ENCODE measurements at regions not wholly inside any gene's neighbourhood (a gene's known extent, or its start where the extent isn't known, plus 50 kb on each side); places are given as distances from the start of the nearest gene placed in this dataset.

DNA sequence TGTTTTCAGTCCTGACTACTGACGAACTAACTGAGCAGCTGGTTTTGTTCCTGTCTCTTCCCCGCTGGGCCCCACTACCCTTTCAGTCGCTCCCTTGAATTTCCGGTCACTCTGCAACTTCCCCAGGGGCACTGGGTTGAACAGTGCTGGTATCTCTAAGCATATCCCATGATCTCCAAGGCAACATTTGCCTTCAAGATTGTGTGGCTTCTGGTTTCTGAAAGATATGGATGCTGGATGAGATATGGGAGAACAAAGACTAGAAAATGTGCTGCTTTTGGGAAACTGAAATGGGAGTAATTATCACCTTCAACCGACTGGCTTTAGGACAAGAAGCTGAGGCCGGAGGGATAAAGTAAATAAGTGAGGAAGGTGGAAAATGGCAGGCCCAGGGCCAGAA, 258.2 kb upstream of the PIK3R1 start:
- no peak overlapping the region for H3K4me3 ChIP-seq (ENCODE audit: low read length)
- H3K27ac ChIP-seq (ENCODE audit: low read depth in 1 of 2, low read length in 2 of 2), result no peak overlapping the region
- CTCF ChIA-PET, result interaction anchor here (0.9 kb wide), 1 partner anchor 11 kb away, joined by 3 read pairs; no protein-coding TSS in a partner anchor
- no peak for DNase-seq
- H3K4me1 ChIP-seq (ENCODE audit: insufficient read depth, low read length), result no peaks in the 10 kb centered on the region
- peaks cover 3 to 7% of the 10 kb centered on the region in 2 experiments for H3K27me3 ChIP-seq (ENCODE audit: control insufficient read depth in 1 of 2, insufficient read depth in 2 of 2, low read length in 2 of 2)
- no peak for ATAC-seq (ENCODE audit: poor library complexity)
- peaks cover 11% of the 10 kb centered on the region for H3K27me3 Mint-ChIP-seq
- intact Hi-C loops (cut with DNase I, micrococcal nuclease), result no loop called here
- no peak overlapping the region for H3K27ac Mint-ChIP-seq
- H3K4me3 Mint-ChIP-seq, result no peak overlapping the region
- no peaks in the 10 kb centered on the region for H3K4me1 Mint-ChIP-seq (ENCODE audit: low read depth)
- H3K36me3 Mint-ChIP-seq (ENCODE audit: low read depth), result no peaks in the 10 kb centered on the region
- POLR2A ChIA-PET, result no interaction called here
- no peaks in the 10 kb centered on the region for H3K36me3 ChIP-seq (ENCODE audit: insufficient read depth, low read length)
- no peaks in the 10 kb centered on the region for H3K9me3 Mint-ChIP-seq
- H3K9me3 ChIP-seq (ENCODE audit: control insufficient read depth in 1 of 2, insufficient read depth in 1 of 2, low read length in 2 of 2), result no peaks in the 10 kb centered on the region
- TF ChIP-seq, protein P1, sequence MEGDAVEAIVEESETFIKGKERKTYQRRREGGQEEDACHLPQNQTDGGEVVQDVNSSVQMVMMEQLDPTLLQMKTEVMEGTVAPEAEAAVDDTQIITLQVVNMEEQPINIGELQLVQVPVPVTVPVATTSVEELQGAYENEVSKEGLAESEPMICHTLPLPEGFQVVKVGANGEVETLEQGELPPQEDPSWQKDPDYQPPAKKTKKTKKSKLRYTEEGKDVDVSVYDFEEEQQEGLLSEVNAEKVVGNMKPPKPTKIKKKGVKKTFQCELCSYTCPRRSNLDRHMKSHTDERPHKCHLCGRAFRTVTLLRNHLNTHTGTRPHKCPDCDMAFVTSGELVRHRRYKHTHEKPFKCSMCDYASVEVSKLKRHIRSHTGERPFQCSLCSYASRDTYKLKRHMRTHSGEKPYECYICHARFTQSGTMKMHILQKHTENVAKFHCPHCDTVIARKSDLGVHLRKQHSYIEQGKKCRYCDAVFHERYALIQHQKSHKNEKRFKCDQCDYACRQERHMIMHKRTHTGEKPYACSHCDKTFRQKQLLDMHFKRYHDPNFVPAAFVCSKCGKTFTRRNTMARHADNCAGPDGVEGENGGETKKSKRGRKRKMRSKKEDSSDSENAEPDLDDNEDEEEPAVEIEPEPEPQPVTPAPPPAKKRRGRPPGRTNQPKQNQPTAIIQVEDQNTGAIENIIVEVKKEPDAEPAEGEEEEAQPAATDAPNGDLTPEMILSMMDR (IDR thresholded peaks at IDR 0.05), result no peak

DNA sequence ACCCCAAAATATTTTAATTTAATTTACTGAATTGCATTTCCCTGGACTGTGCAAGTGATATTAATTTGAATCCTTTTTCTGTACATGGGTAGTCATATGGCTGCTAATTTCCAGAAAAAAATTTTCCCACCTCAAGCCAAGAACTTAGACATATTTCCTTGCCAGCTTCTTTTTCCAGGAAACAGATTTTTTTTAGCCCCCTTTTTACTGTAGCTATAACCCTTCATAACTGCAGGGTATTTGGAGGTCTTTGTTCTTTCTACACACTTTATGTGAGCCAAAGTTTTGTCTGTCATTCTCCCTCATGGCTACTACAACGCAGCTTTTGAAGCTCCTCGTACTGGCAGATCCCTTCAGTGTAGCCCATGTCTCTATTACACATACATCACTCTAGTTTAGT, 261.2 kb upstream of the PIK3R1 start:
- intact Hi-C loops (cut with DNase I, micrococcal nuclease), result no loop called here
- H3K4me3 Mint-ChIP-seq, result no peak overlapping the region
- no peak overlapping the region for H3K27ac ChIP-seq (ENCODE audit: low read depth in 1 of 2, low read length in 2 of 2)
- H3K4me3 ChIP-seq (ENCODE audit: low read length), result no peak overlapping the region
- H3K27ac Mint-ChIP-seq, result no peak overlapping the region
- H3K9me3 Mint-ChIP-seq, result no peaks in the 10 kb centered on the region
- H3K27me3 Mint-ChIP-seq, result peaks cover 11% of the 10 kb centered on the region
- no peaks in the 10 kb centered on the region for H3K36me3 Mint-ChIP-seq (ENCODE audit: low read depth)
- ATAC-seq (ENCODE audit: poor library complexity) (no peak), DNase-seq (no peak)
- no peaks in the 10 kb centered on the region for H3K9me3 ChIP-seq (ENCODE audit: control insufficient read depth in 1 of 2, insufficient read depth in 1 of 2, low read length in 2 of 2)
- ChIA-PET POLR2A (no interaction called here), CTCF (no interaction called here)
- peaks cover 3 to 7% of the 10 kb centered on the region in 2 experiments for H3K27me3 ChIP-seq (ENCODE audit: control insufficient read depth in 1 of 2, insufficient read depth in 2 of 2, low read length in 2 of 2)
- no peaks in the 10 kb centered on the region for H3K4me1 ChIP-seq (ENCODE audit: insufficient read depth, low read length)
- H3K36me3 ChIP-seq (ENCODE audit: insufficient read depth, low read length), result no peaks in the 10 kb centered on the region
- no peaks in the 10 kb centered on the region for H3K4me1 Mint-ChIP-seq (ENCODE audit: low read depth)
- TF ChIP-seq, protein P1 (IDR thresholded peaks at IDR 0.05), result no peak

DNA sequence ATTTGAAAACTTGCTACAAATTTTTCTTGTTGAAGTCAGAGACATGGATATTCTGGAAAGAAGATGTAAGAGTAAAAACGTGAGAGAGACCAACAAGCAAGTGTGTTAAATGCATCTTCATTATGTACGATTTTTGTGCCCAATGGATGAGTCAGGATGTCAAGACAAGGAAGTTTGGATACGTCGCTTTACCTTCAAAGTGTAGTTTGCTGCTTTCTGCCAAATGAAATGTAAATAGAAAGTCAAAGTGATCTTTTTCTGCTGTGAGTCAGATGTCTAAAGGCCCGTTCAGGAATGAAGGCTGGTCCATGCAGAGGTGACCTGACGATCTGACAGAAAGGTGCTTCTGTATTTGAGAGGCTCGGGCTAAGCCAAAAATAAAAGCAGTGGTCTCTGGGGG, 273.1 kb upstream of the PIK3R1 start:
- Histone ChIP-seq H3K36me3 (ENCODE audit: insufficient read depth, low read length) (no peaks in the 10 kb centered on the region), H3K27me3 (ENCODE audit: control insufficient read depth in 1 of 2, insufficient read depth in 2 of 2, low read length in 2 of 2) (no peaks in the 10 kb centered on the region), H3K27ac (ENCODE audit: low read depth in 1 of 2, low read length in 2 of 2) (no peak overlapping the region), H3K4me1 (ENCODE audit: insufficient read depth, low read length) (no peaks in the 10 kb centered on the region), H3K4me3 (ENCODE audit: low read length) (no peak overlapping the region), H3K9me3 (ENCODE audit: control insufficient read depth in 1 of 2, insufficient read depth in 1 of 2, low read length in 2 of 2) (no peaks in the 10 kb centered on the region)
- no peak for ATAC-seq (ENCODE audit: poor library complexity)
- H3K27me3 Mint-ChIP-seq, result no peaks in the 10 kb centered on the region
- ChIA-PET CTCF (no interaction called here), POLR2A (no interaction called here)
- no peaks in the 10 kb centered on the region for H3K36me3 Mint-ChIP-seq (ENCODE audit: low read depth)
- H3K4me1 Mint-ChIP-seq (ENCODE audit: low read depth), result no peaks in the 10 kb centered on the region
- H3K27ac Mint-ChIP-seq, result no peak overlapping the region
- TF ChIP-seq, protein P1 (IDR thresholded peaks at IDR 0.05), result no peak
- DNase-seq, result no peak
- no peaks in the 10 kb centered on the region for H3K9me3 Mint-ChIP-seq
- H3K4me3 Mint-ChIP-seq, result no peak overlapping the region
- intact Hi-C loops (cut with DNase I, micrococcal nuclease), result no loop called here

All from CD4-positive, alpha-beta T cell (primary cell).